Osteoblast (primary cell): ENCODE measurements at regions not wholly inside any gene's neighbourhood (a gene's known extent, or its start where the extent isn't known, plus 50 kb on each side); places are given as distances from the start of the nearest gene placed in this dataset.

Experiments
- DNase-seq: peaks from one replicate; pipeline ENCODE4 v3.0.0; 2011; ENCODE audit warnings: low spot score, mixed read lengths; ENCODE audit not compliant: insufficient read length; ENCODE audit errors: missing footprints
- H2AFZ ChIP-seq: 2 replicates; pipeline ENCODE4 v1.6.0; 2011; ENCODE audit warnings: mild to moderate bottlenecking, low read length
- H3K27ac ChIP-seq: 2 replicates; pipeline ENCODE4 v1.5.1; 2011; ENCODE audit warnings: mild to moderate bottlenecking, low read depth, low read length, moderate library complexity
- H3K27me3 ChIP-seq: 2 replicates; pipeline ENCODE4 v1.6.0; 2012; ENCODE audit warnings: mild to moderate bottlenecking, control low read depth, inconsistent platforms, low read length, moderate library complexity; ENCODE audit not compliant: insufficient read depth
- H3K36me3 ChIP-seq: 2 replicates; pipeline ENCODE4 v1.5.1; 2011; ENCODE audit warnings: mild to moderate bottlenecking, low read length, control low read depth, moderate library complexity; ENCODE audit not compliant: insufficient read depth
- H3K4me1 ChIP-seq: 2 replicates; pipeline ENCODE4 v1.5.1; 2011; ENCODE audit warnings: mild to moderate bottlenecking, low read length, control low read depth, moderate library complexity; ENCODE audit not compliant: insufficient read depth
- H3K4me2 ChIP-seq: 2 replicates; pipeline ENCODE4 v1.6.0; 2011; ENCODE audit warnings: mild to moderate bottlenecking, low read length; ENCODE audit not compliant: insufficient read depth
- H3K4me3 ChIP-seq: fragments of 200-600 bp; sonication (generic); 3 replicates; pipeline ENCODE4 v1.5.1; 2012; ENCODE audit warnings: mild to moderate bottlenecking, low read length, inconsistent platforms; ENCODE audit not compliant: insufficient read depth
- H3K79me2 ChIP-seq: 2 replicates; pipeline ENCODE4 v1.6.0; 2012; ENCODE audit warnings: mild to moderate bottlenecking, low read length, control low read depth, inconsistent platforms; ENCODE audit not compliant: insufficient read depth
- H3K9me3 ChIP-seq: 2 replicates; pipeline ENCODE4 v1.5.1; 2011; ENCODE audit warnings: low read depth, low read length, control low read depth
- H4K20me1 ChIP-seq: 2 replicates; pipeline ENCODE4 v1.6.0; 2012; ENCODE audit warnings: mild to moderate bottlenecking, low read length, control low read depth; ENCODE audit not compliant: insufficient read depth
- CTCF ChIP-seq: IDR thresholded peaks from 2 replicates; pipeline ENCODE4 v1.5.1; 2011; ENCODE audit warnings: mild to moderate bottlenecking, low read depth, low read length, moderate library complexity; ENCODE audit errors: extremely low read depth

- H3K4me3 ChIP-seq: no peak overlapping the region
- no peaks in the 10 kb centered on the region for H3K27me3 ChIP-seq
- no peak for TF ChIP-seq CTCF
- no peaks in the 10 kb centered on the region for H3K9me3 ChIP-seq
- no peak for DNase-seq
- no peaks in the 10 kb centered on the region for H4K20me1 ChIP-seq
- H2AFZ ChIP-seq: no peak overlapping the region
- H3K27ac ChIP-seq: no peak overlapping the region
- no peaks in the 10 kb centered on the region for H3K4me1 ChIP-seq
- H3K4me2 ChIP-seq: no peak overlapping the region
- H3K36me3 ChIP-seq: no peaks in the 10 kb centered on the region
- no peaks in the 10 kb centered on the region for H3K79me2 ChIP-seq
Observed at GRCh38 chr14:83850092-83850491, 1679.9 kb upstream of the FLRT2 start.

- TF ChIP-seq CTCF: no peak
- H3K27me3 ChIP-seq: no peaks in the 10 kb centered on the region
- no peaks in the 10 kb centered on the region for H4K20me1 ChIP-seq
- no peak overlapping the region for H3K27ac ChIP-seq
- H3K4me2 ChIP-seq: no peak overlapping the region
- H3K36me3 ChIP-seq: no peaks in the 10 kb centered on the region
- H3K4me3 ChIP-seq: no peak overlapping the region
- H3K9me3 ChIP-seq: peaks cover 5% of the 10 kb centered on the region
- no peak for DNase-seq
- H2AFZ ChIP-seq: no peak overlapping the region
- no peaks in the 10 kb centered on the region for H3K4me1 ChIP-seq
- no peaks in the 10 kb centered on the region for H3K79me2 ChIP-seq
Observed at GRCh38 chr14:83856334-83856733, 1673.6 kb upstream of the FLRT2 start.

- no peaks in the 10 kb centered on the region for H3K27me3 ChIP-seq
- H3K27ac ChIP-seq: no peak overlapping the region
- no peak overlapping the region for H2AFZ ChIP-seq
- no peak for DNase-seq
- no peaks in the 10 kb centered on the region for H3K79me2 ChIP-seq
- no peaks in the 10 kb centered on the region for H3K4me1 ChIP-seq
- H3K9me3 ChIP-seq: peaks cover 5% of the 10 kb centered on the region
- H3K36me3 ChIP-seq: no peaks in the 10 kb centered on the region
- no peak overlapping the region for H3K4me2 ChIP-seq
- H3K4me3 ChIP-seq: no peak overlapping the region
- no peak for TF ChIP-seq CTCF
- H4K20me1 ChIP-seq: no peaks in the 10 kb centered on the region
Observed at GRCh38 chr14:83860631-83861155, 1669.3 kb upstream of the FLRT2 start.

- Histone ChIP-seq H3K36me3 (no peaks in the 10 kb centered on the region), H3K27ac (no peak overlapping the region), H3K9me3 (peaks cover 3% of the 10 kb centered on the region), H3K79me2 (no peaks in the 10 kb centered on the region), H3K4me2 (no peak overlapping the region), H2AFZ (no peak overlapping the region), H3K27me3 (no peaks in the 10 kb centered on the region), H3K4me3 (no peak overlapping the region), H4K20me1 (no peaks in the 10 kb centered on the region), H3K4me1 (no peaks in the 10 kb centered on the region)
- DNase-seq: no peak
- TF ChIP-seq CTCF: no peak
Observed at GRCh38 chr14:83863042-83863774, 1666.7 kb upstream of the FLRT2 start.
